SK-N-SH treated with all-trans-retinoic acid at 6 μM for 48 hours (cell line): ENCODE measurements at regions not wholly inside any gene's neighbourhood (a gene's known extent, or its start where the extent isn't known, plus 50 kb on each side); places are given as distances from the start of the nearest gene placed in this dataset.

Experiments
- ATAC-seq: fragments of 200-7000 bp; cut with Tn5 transposase; 3 replicates; pipeline ENCODE4 v1.9.1; 2020; ENCODE audit warnings: mild to moderate bottlenecking, moderate library complexity
- ARNTL ChIP-seq: fragments of 450-650 bp; formaldehyde crosslinking; IDR thresholded peaks from 2 replicates; pipeline ENCODE4 v1.5.0; 2020; ENCODE audit warnings: low read depth, mild to moderate bottlenecking, moderate library complexity, borderline replicate concordance
- BACH2 ChIP-seq: fragments of 250-450 bp; sonication (Bioruptor Pico); IDR thresholded peaks from 2 replicates; pipeline ENCODE4 v1.9.0; 2021; ENCODE audit warnings: mild to moderate bottlenecking, borderline replicate concordance
- CSDC2 ChIP-seq: fragments of 250-450 bp; sonication (Bioruptor Pico); IDR thresholded peaks from 2 replicates; pipeline ENCODE4 v1.5.0; 2020; ENCODE audit warnings: mild to moderate bottlenecking, moderate library complexity
- CSRNP3 ChIP-seq: fragments of 250-450 bp; sonication (Bioruptor Pico); IDR thresholded peaks from 2 replicates; pipeline ENCODE4 v1.5.1; 2021; ENCODE audit warnings: mild to moderate bottlenecking, moderate library complexity
- ESRRG ChIP-seq: fragments of 250-450 bp; sonication (Bioruptor Pico); IDR thresholded peaks from 2 replicates; pipeline ENCODE4 v1.6.1; 2021; ENCODE audit warnings: mild to moderate bottlenecking
- GLIS3 ChIP-seq: fragments of 250-450 bp; sonication (Bioruptor Pico); IDR thresholded peaks from 2 replicates; pipeline ENCODE4 v1.5.0; 2020; ENCODE audit warnings: mild to moderate bottlenecking, moderate library complexity
- ISL1 ChIP-seq: fragments of 250-450 bp; sonication (Bioruptor Pico); IDR thresholded peaks from 2 replicates; pipeline ENCODE4 v2.1.2; 2022; ENCODE audit warnings: mild to moderate bottlenecking, moderate library complexity
- OSR1 ChIP-seq: fragments of 250-450 bp; sonication (Bioruptor Pico); IDR thresholded peaks from 2 replicates; pipeline ENCODE4 v1.8.0; 2022; ENCODE audit warnings: moderate library complexity, mild to moderate bottlenecking, inconsistent platforms
- PPARA ChIP-seq: fragments of 250-450 bp; sonication (Bioruptor Pico); IDR thresholded peaks from 2 replicates; pipeline ENCODE4 v1.5.0; 2020; ENCODE audit warnings: mild to moderate bottlenecking, borderline replicate concordance
- SNAI2 ChIP-seq: fragments of 250-450 bp; sonication (Bioruptor Pico); IDR thresholded peaks from 2 replicates; pipeline ENCODE4 v1.5.0; 2020; ENCODE audit warnings: mild to moderate bottlenecking, moderate library complexity
- TCF4 ChIP-seq: fragments of 250-450 bp; sonication (Bioruptor Pico); IDR thresholded peaks from 2 replicates; pipeline ENCODE4 v1.8.0; 2021; ENCODE audit warnings: mild to moderate bottlenecking, moderate library complexity, borderline replicate concordance
- ZFP3 ChIP-seq: fragments of 250-450 bp; sonication (Bioruptor Pico); IDR thresholded peaks from 2 replicates; pipeline ENCODE4 v1.5.0; 2020; ENCODE audit warnings: mild to moderate bottlenecking, moderate library complexity
- ZFP30 ChIP-seq: fragments of 450-650 bp; formaldehyde crosslinking; IDR thresholded peaks from 2 replicates; pipeline ENCODE4 v1.5.0; 2022; ENCODE audit warnings: mild to moderate bottlenecking, moderate library complexity
- ZNF565 ChIP-seq: fragments of 450-650 bp; formaldehyde crosslinking; conservative IDR thresholded peaks from 2 replicates; pipeline ENCODE4 v1.5.0; 2020; ENCODE audit warnings: low read depth, mild to moderate bottlenecking, moderate library complexity
- ZNF70 ChIP-seq: fragments of 450-650 bp; formaldehyde crosslinking; IDR thresholded peaks from 2 replicates; pipeline ENCODE4 v1.5.0; 2020; ENCODE audit warnings: mild to moderate bottlenecking, moderate library complexity
- ZNF8 ChIP-seq: fragments of 450-650 bp; formaldehyde crosslinking; IDR thresholded peaks from 2 replicates; pipeline ENCODE4 v1.5.0; 2020; ENCODE audit warnings: mild to moderate bottlenecking, moderate library complexity
- TF ChIP-seq, protein P1 (sequence below): fragments of 250-450 bp; sonication (Bioruptor Pico); IDR thresholded peaks from 2 replicates; pipeline ENCODE4 v1.5.0; 2020; ENCODE audit warnings: mild to moderate bottlenecking, moderate library complexity
- TF ChIP-seq, protein P2 (sequence below): fragments of 250-450 bp; sonication (Bioruptor Pico); IDR thresholded peaks from 2 replicates; pipeline ENCODE4 v1.8.0; 2021; ENCODE audit warnings: low read depth, mild to moderate bottlenecking, moderate library complexity, borderline replicate concordance
- TF ChIP-seq, protein P3 (sequence below): fragments of 250-450 bp; sonication (Bioruptor Pico); IDR thresholded peaks from 2 replicates; pipeline ENCODE4 v1.5.1; 2020; ENCODE audit warnings: low read depth, mild to moderate bottlenecking, moderate library complexity

GRCh38 chr10:21297603-21298383 lies 227.7 kb downstream of the SKIDA1 start:
- TF ChIP-seq ISL1 (no peak), BACH2 (CRISPR knock-in tag) (no peak), ZNF565 (CRISPR knock-in tag) (no peak), TCF4 (no peak), PPARA (CRISPR knock-in tag) (no peak), CSDC2 (no peak), GLIS3 (no peak), CSRNP3 (no peak), OSR1 (CRISPR knock-in tag) (no peak), ZFP30 (CRISPR knock-in tag) (no peak), ARNTL (CRISPR knock-in tag) (no peak), ZFP3 (no peak), ZNF8 (CRISPR knock-in tag) (no peak)
- TF ChIP-seq, protein P1, sequence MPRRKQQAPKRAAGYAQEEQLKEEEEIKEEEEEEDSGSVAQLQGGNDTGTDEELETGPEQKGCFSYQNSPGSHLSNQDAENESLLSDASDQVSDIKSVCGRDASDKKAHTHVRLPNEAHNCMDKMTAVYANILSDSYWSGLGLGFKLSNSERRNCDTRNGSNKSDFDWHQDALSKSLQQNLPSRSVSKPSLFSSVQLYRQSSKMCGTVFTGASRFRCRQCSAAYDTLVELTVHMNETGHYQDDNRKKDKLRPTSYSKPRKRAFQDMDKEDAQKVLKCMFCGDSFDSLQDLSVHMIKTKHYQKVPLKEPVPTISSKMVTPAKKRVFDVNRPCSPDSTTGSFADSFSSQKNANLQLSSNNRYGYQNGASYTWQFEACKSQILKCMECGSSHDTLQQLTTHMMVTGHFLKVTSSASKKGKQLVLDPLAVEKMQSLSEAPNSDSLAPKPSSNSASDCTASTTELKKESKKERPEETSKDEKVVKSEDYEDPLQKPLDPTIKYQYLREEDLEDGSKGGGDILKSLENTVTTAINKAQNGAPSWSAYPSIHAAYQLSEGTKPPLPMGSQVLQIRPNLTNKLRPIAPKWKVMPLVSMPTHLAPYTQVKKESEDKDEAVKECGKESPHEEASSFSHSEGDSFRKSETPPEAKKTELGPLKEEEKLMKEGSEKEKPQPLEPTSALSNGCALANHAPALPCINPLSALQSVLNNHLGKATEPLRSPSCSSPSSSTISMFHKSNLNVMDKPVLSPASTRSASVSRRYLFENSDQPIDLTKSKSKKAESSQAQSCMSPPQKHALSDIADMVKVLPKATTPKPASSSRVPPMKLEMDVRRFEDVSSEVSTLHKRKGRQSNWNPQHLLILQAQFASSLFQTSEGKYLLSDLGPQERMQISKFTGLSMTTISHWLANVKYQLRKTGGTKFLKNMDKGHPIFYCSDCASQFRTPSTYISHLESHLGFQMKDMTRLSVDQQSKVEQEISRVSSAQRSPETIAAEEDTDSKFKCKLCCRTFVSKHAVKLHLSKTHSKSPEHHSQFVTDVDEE: no peak
- TF ChIP-seq, protein P2, sequence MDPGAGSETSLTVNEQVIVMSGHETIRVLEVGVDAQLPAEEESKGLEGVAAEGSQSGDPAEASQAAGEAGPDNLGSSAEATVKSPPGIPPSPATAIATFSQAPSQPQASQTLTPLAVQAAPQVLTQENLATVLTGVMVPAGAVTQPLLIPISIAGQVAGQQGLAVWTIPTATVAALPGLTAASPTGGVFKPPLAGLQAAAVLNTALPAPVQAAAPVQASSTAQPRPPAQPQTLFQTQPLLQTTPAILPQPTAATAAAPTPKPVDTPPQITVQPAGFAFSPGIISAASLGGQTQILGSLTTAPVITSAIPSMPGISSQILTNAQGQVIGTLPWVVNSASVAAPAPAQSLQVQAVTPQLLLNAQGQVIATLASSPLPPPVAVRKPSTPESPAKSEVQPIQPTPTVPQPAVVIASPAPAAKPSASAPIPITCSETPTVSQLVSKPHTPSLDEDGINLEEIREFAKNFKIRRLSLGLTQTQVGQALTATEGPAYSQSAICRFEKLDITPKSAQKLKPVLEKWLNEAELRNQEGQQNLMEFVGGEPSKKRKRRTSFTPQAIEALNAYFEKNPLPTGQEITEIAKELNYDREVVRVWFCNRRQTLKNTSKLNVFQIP (CRISPR knock-in tag): no peak
- ATAC-seq: no peak

DNA sequence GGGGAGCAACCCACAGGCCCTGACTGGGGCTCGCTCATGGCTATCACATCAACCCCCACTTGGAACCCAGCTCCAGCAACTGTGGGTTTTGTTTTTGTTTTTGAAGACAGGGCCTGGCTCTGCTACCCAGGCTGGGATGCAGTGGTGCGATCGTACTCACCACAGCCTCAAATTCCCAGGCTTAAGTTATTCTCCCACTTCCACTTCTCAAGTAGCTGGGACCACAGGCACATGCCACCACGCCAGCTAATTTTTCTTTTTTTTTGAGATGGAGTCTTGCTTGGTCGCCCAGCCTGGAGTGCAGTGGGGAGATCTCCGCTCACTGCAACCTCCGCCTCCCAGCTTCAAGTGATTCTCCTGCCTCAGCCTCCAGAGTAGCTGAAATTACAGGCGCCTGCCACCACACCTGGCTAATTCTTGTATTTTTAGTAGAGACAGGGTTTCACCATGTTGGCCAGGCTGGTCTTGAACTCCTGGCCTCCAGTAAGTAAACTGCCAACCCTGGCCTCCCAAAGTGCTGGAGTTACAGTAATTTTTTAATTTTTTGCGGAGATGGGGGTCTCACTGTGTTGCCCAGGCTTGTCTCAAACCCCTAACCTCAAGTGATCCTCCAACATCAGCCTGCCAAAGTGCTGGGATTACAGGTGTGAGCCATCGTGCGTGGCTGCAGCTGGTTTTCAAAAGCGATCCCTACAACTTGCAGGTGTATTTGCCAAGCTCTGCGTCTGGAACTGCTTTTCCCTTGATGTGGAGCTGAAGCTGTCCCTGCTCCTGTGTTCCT lies 228.7 kb downstream of the SKIDA1 start:
- no peak for ATAC-seq
- TF ChIP-seq, protein P2 (CRISPR knock-in tag): no peak
- no peak for TF ChIP-seq ZFP3
- TF ChIP-seq, protein P3, sequence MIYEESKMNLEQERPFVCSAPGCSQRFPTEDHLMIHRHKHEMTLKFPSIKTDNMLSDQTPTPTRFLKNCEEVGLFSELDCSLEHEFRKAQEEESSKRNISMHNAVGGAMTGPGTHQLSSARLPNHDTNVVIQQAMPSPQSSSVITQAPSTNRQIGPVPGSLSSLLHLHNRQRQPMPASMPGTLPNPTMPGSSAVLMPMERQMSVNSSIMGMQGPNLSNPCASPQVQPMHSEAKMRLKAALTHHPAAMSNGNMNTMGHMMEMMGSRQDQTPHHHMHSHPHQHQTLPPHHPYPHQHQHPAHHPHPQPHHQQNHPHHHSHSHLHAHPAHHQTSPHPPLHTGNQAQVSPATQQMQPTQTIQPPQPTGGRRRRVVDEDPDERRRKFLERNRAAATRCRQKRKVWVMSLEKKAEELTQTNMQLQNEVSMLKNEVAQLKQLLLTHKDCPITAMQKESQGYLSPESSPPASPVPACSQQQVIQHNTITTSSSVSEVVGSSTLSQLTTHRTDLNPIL: no peak
- no peak for TF ChIP-seq ZNF70 (CRISPR knock-in tag)
- TF ChIP-seq PPARA (CRISPR knock-in tag): no peak
- no peak for TF ChIP-seq SNAI2 (CRISPR knock-in tag)
- no peak for TF ChIP-seq CSDC2
- no peak for TF ChIP-seq OSR1 (CRISPR knock-in tag)
- no peak for TF ChIP-seq TCF4

GRCh38 chr10:21293518-21294356 lies 231.7 kb downstream of the SKIDA1 start:
- no peak for TF ChIP-seq ARNTL (CRISPR knock-in tag)
- TF ChIP-seq ZNF565 (CRISPR knock-in tag): no peak
- TF ChIP-seq, protein P3: no peak
- no peak for TF ChIP-seq BACH2 (CRISPR knock-in tag)
- TF ChIP-seq, protein P2 (CRISPR knock-in tag): no peak
- no peak for TF ChIP-seq ESRRG (CRISPR knock-in tag)
- TF ChIP-seq GLIS3: no peak
- TF ChIP-seq CSRNP3: no peak
- TF ChIP-seq PPARA (CRISPR knock-in tag): no peak
- no peak for TF ChIP-seq ZNF70 (CRISPR knock-in tag)
- no peak for TF ChIP-seq TCF4
- ATAC-seq: peak; percentile 8; the same call in 1 of the 3 replicates
